Endothelial cell (in vitro differentiated cells): ENCODE measurements at regions not wholly inside any gene's neighbourhood (a gene's known extent, or its start where the extent isn't known, plus 50 kb on each side); places are given as distances from the start of the nearest gene placed in this dataset.
"Not testable (repeated sequence)": the region's sequence is repeated elsewhere in the genome, so short reads cannot be mapped to it uniquely, and the experiment has no call there.

Source experiments
- DNase-seq: peaks from one replicate; pipeline ENCODE4 v3.0.0; 2021; ENCODE audit warnings: low spot score
- H3K27ac Mint-ChIP-seq: one replicate; pipeline ENCODE4 v1.8.0; 2021; ENCODE audit warnings: mixed read lengths, inconsistent platforms; ENCODE audit not compliant: unreplicated experiment
- H3K27me3 Mint-ChIP-seq: one replicate; pipeline ENCODE4 v1.8.0; 2021; ENCODE audit warnings: mild to moderate bottlenecking, moderate library complexity, mixed read lengths, inconsistent platforms; ENCODE audit not compliant: unreplicated experiment
- H3K36me3 Mint-ChIP-seq: one replicate; pipeline ENCODE4 v1.8.0; 2021; ENCODE audit warnings: mild to moderate bottlenecking, low read depth, mixed read lengths, inconsistent platforms; ENCODE audit not compliant: unreplicated experiment
- H3K4me1 Mint-ChIP-seq: one replicate; pipeline ENCODE4 v1.8.0; 2021; ENCODE audit warnings: mild to moderate bottlenecking, mixed read lengths, inconsistent platforms; ENCODE audit not compliant: unreplicated experiment
- H3K4me3 Mint-ChIP-seq: one replicate; pipeline ENCODE4 v1.8.0; 2021; ENCODE audit warnings: mild to moderate bottlenecking, mixed read lengths, inconsistent platforms; ENCODE audit not compliant: unreplicated experiment
- H3K9me3 Mint-ChIP-seq: one replicate; pipeline ENCODE4 v1.8.0; 2021; ENCODE audit warnings: mixed read lengths, inconsistent platforms; ENCODE audit not compliant: unreplicated experiment
- TF ChIP-seq, protein P1 (sequence below): fragments of 200-600 bp; sonication (generic); IDR thresholded peaks from one replicate; pipeline ENCODE4 v1.5.0; 2021; ENCODE audit warnings: antibody characterized with exemption; ENCODE audit not compliant: unreplicated experiment

- no peaks in the 10 kb centered on the region for H3K9me3 Mint-ChIP-seq
- no peaks in the 10 kb centered on the region for H3K4me1 Mint-ChIP-seq
- DNase-seq: no peak
- H3K27ac Mint-ChIP-seq: no peak overlapping the region
- TF ChIP-seq, protein P1, sequence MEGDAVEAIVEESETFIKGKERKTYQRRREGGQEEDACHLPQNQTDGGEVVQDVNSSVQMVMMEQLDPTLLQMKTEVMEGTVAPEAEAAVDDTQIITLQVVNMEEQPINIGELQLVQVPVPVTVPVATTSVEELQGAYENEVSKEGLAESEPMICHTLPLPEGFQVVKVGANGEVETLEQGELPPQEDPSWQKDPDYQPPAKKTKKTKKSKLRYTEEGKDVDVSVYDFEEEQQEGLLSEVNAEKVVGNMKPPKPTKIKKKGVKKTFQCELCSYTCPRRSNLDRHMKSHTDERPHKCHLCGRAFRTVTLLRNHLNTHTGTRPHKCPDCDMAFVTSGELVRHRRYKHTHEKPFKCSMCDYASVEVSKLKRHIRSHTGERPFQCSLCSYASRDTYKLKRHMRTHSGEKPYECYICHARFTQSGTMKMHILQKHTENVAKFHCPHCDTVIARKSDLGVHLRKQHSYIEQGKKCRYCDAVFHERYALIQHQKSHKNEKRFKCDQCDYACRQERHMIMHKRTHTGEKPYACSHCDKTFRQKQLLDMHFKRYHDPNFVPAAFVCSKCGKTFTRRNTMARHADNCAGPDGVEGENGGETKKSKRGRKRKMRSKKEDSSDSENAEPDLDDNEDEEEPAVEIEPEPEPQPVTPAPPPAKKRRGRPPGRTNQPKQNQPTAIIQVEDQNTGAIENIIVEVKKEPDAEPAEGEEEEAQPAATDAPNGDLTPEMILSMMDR: no peak
- no peak overlapping the region for H3K4me3 Mint-ChIP-seq
- H3K27me3 Mint-ChIP-seq: no peaks in the 10 kb centered on the region
- H3K36me3 Mint-ChIP-seq: no peaks in the 10 kb centered on the region
Observed at GRCh38 chr2:219748671-219749570, 121.5 kb downstream of the SLC4A3 start.

DNA sequence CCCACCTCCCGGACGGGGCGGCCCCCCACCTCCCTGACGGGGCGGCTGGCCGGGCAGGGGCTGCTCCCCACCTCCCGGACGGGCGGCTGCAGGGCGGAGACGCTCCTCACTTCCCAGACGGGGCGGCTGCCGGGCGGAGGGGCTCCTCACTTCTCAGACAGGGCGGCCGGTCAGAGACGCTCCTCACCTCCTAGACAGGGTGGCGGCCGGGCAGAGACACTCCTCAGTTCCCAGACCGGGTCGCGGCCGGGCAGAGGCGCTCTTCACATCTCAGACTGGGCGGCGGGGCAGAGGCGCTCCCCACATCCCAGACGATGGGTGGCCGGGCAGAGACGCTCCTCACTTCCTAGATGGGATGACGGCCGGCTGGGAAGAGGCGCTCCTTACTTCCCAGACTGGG, 123.7 kb downstream of the SLC4A3 start:
- H3K27ac Mint-ChIP-seq, DNase-seq, H3K9me3 Mint-ChIP-seq, H3K27me3 Mint-ChIP-seq, H3K4me3 Mint-ChIP-seq, H3K4me1 Mint-ChIP-seq, H3K36me3 Mint-ChIP-seq: not testable (repeated sequence)

GRCh38 chr2:219752726-219753125, 125.3 kb downstream of the SLC4A3 start:
- Mint-ChIP-seq H3K27me3 (no peaks in the 10 kb centered on the region), H3K27ac (no peak overlapping the region)

GRCh38 chr2:219758907-219759680, 131.7 kb downstream of the SLC4A3 start:
- H3K4me3 Mint-ChIP-seq: no peak overlapping the region
- TF ChIP-seq, protein P1: no peak
- no peaks in the 10 kb centered on the region for H3K4me1 Mint-ChIP-seq
- DNase-seq: no peak
- H3K27me3 Mint-ChIP-seq: peaks cover 2% of the 10 kb centered on the region
- no peak overlapping the region for H3K27ac Mint-ChIP-seq
- H3K9me3 Mint-ChIP-seq: no peaks in the 10 kb centered on the region
- H3K36me3 Mint-ChIP-seq: no peaks in the 10 kb centered on the region

More at GRCh38 chr2:219752726-219753125, 125.3 kb downstream of the SLC4A3 start:
- H3K4me3 Mint-ChIP-seq: no peak overlapping the region
- H3K4me1 Mint-ChIP-seq: no peaks in the 10 kb centered on the region
- H3K9me3 Mint-ChIP-seq: no peaks in the 10 kb centered on the region
- H3K36me3 Mint-ChIP-seq: no peaks in the 10 kb centered on the region
- no peak for DNase-seq
- TF ChIP-seq, protein P1: no peak

GRCh38 chr2:219759801-219760200, 132.4 kb downstream of the SLC4A3 start:
- TF ChIP-seq, protein P1: no peak
- Mint-ChIP-seq H3K27me3 (peaks cover 2% of the 10 kb centered on the region), H3K4me1 (no peaks in the 10 kb centered on the region), H3K4me3 (no peak overlapping the region), H3K27ac (no peak overlapping the region), H3K9me3 (no peaks in the 10 kb centered on the region), H3K36me3 (no peaks in the 10 kb centered on the region)
- no peak for DNase-seq
